B cell (primary cell): ENCODE measurements at regions not wholly inside any gene's neighbourhood (a gene's known extent, or its start where the extent isn't known, plus 50 kb on each side); places are given as distances from the start of the nearest gene placed in this dataset.
"Not testable (repeated sequence)": the region's sequence is repeated elsewhere in the genome, so short reads cannot be mapped to it uniquely, and the experiment has no call there.

Source experiments
- ATAC-seq: fragments of 200-7000 bp; cut with Tn5 transposase; one replicate; pipeline ENCODE4 v1.10.0; 2021; ENCODE audit warnings: low read depth, mild to moderate bottlenecking, moderate number of reproducible peaks, moderate library complexity
- CTCF ChIA-PET: fragments of 350-600 bp; sonication (Branson Sonifier 250); formaldehyde crosslinking; loops from one replicate; lab custom pipeline; 2021; ENCODE audit warnings: antibody characterized with exemption, inconsistent platforms; lab: Charles Lee
- POLR2A ChIA-PET: fragments of 350-600 bp; sonication (Branson Sonifier 250); formaldehyde crosslinking; loops from one replicate; lab custom pipeline; 2021; ENCODE audit warnings: antibody characterized with exemption; lab: Charles Lee
- DNase-seq: peaks from one replicate; pipeline ENCODE4 v3.0.0; 2013
- H2AFZ ChIP-seq: 2 replicates; pipeline ENCODE4 v1.6.1; 2012; ENCODE audit warnings: mild to moderate bottlenecking, low read depth, low read length; ENCODE audit not compliant: insufficient read depth, poor library complexity, severe bottlenecking
- H3K27ac ChIP-seq, 2 donors: 1 replicate in 1 of 2; 2 replicates in 1 of 2; pipeline ENCODE4 v1.5.1; 2012 to 2013; ENCODE audit warnings: low read length in 2 of 2, mild to moderate bottlenecking in 2 of 2, moderate library complexity in 1 of 2
- H3K27me3 ChIP-seq, 4 experiments: fragments of 200-600 bp in 1 of 4; sonication (generic) in 1 of 4; replicated peaks in 1 of 4; 1 replicate in 2 of 4; 2 replicates in 2 of 4; pipeline versions ENCODE4 v1.6.1 to v1.7.0; 2013 to 2016; ENCODE audit warnings: low read length in 3 of 4, mild to moderate bottlenecking in 2 of 4, mixed read lengths in 1 of 4, moderate library complexity in 1 of 4; ENCODE audit not compliant: insufficient read depth in 4 of 4, control insufficient read depth in 3 of 4; ENCODE audit errors: control extremely low read depth in 1 of 4
- H3K36me3 ChIP-seq, 2 experiments: replicated peaks in 1 of 2; 1 replicate in 1 of 2; 2 replicates in 1 of 2; pipeline versions ENCODE4 v1.6.1 to v1.7.1; 2013; ENCODE audit warnings: low read length in 1 of 2; ENCODE audit not compliant: insufficient read depth in 2 of 2, control insufficient read depth in 1 of 2; ENCODE audit errors: control extremely low read depth in 1 of 2, extremely low read depth in 1 of 2
- H3K4me1 ChIP-seq, 2 donors: fragments of 200-600 bp in 1 of 2; sonication (generic) in 1 of 2; 1 replicate in 1 of 2; 2 replicates in 1 of 2; pipeline versions ENCODE4 v1.5.1 to v1.6.1; 2013 to 2017; ENCODE audit warnings: low read length in 2 of 2; ENCODE audit not compliant: control insufficient read depth in 2 of 2, insufficient read depth in 2 of 2
- H3K4me2 ChIP-seq: replicated peaks from 2 replicates; pipeline ENCODE3; 2012; ENCODE audit warnings: mild to moderate bottlenecking, low read depth, low read length; ENCODE audit not compliant: poor library complexity, severe bottlenecking
- H3K4me3 ChIP-seq, 5 experiments: fragments of 200-600 bp in 1 of 5; sonication (generic) in 1 of 5; 1 replicate in 3 of 5; 2 replicates in 2 of 5; pipeline versions ENCODE4 v1.5.1 to v1.7.0; 2011 to 2016; ENCODE audit warnings: low read length in 4 of 5, mild to moderate bottlenecking in 4 of 5, low read depth in 2 of 5, control low read depth in 1 of 5, moderate library complexity in 1 of 5; ENCODE audit not compliant: insufficient read depth in 1 of 5; ENCODE audit errors: control extremely low read depth in 1 of 5, extremely low read depth in 1 of 5
- H3K79me2 ChIP-seq: fragments of 200-600 bp; sonication (generic); one replicate; pipeline ENCODE4 v1.6.0; 2016; ENCODE audit warnings: low read length; ENCODE audit not compliant: control insufficient read depth, insufficient read depth
- H3K9ac ChIP-seq: fragments of 200-600 bp; sonication (generic); 2 replicates; pipeline ENCODE4 v1.6.1; 2017; ENCODE audit warnings: mild to moderate bottlenecking, low read length, moderate library complexity
- H3K9me3 ChIP-seq, 3 donors: one replicate each; pipeline versions ENCODE4 v1.6.1 to v1.7.1; 2013; ENCODE audit warnings: low read length in 2 of 3; ENCODE audit not compliant: control insufficient read depth in 2 of 3, insufficient read depth in 1 of 3; ENCODE audit errors: control extremely low read depth in 1 of 3
- H4K20me1 ChIP-seq: 2 replicates; pipeline ENCODE4 v1.6.0; 2012; ENCODE audit warnings: mild to moderate bottlenecking, low read length; ENCODE audit not compliant: insufficient read depth, control insufficient read depth, poor library complexity, severe bottlenecking
- H3K27ac Mint-ChIP-seq: one replicate; pipeline ENCODE4 v1.8.0; 2021; ENCODE audit warnings: mixed read lengths
- H3K27me3 Mint-ChIP-seq: one replicate; pipeline ENCODE4 v1.8.0; 2021; ENCODE audit warnings: mixed read lengths
- H3K4me1 Mint-ChIP-seq: one replicate; pipeline ENCODE4 v1.8.0; 2021; ENCODE audit warnings: mixed read lengths
- H3K4me3 Mint-ChIP-seq: one replicate; pipeline ENCODE4 v1.8.0; 2021; ENCODE audit warnings: mixed read lengths
- H3K9me3 Mint-ChIP-seq: one replicate; pipeline ENCODE4 v1.8.0; 2022; ENCODE audit warnings: mixed read lengths; ENCODE audit not compliant: insufficient read depth
- CTCF ChIP-seq: fragments of 200-600 bp; IDR thresholded peaks from one replicate; pipeline ENCODE4 v1.8.0; 2022; ENCODE audit warnings: antibody characterized with exemption, mild to moderate bottlenecking
- EZH2 ChIP-seq: IDR thresholded peaks from 2 replicates; pipeline ENCODE4 v1.6.1; 2012; ENCODE audit warnings: borderline replicate concordance, low read depth, mild to moderate bottlenecking, moderate library complexity, low read length; ENCODE audit not compliant: insufficient read depth, poor library complexity, severe bottlenecking
- WGBS: methylation state at CpG from one replicate; pipeline ENCODE4 v1.1.5; 2013; ENCODE audit warnings: missing lambda C conversion rate; ENCODE audit not compliant: insufficient coverage; 5-methylcytosine and 5-hydroxymethylcytosine counted together
- intact Hi-C: fragments of 100-400 bp; cut with micrococcal nuclease; formaldehyde crosslinking; loops from one replicate; pipeline ENCODE4 v1.10.0; 2022

GRCh38 chr10:6824793-6825192, 244.7 kb upstream of the PRKCQ start:
- H3K9me3 Mint-ChIP-seq, H3K79me2 ChIP-seq, H4K20me1 ChIP-seq, H3K4me3 ChIP-seq, H3K27ac Mint-ChIP-seq, H3K9me3 ChIP-seq, H3K4me2 ChIP-seq, intact Hi-C loops, ATAC-seq, POLR2A ChIA-PET, H3K27ac ChIP-seq, H3K4me1 Mint-ChIP-seq, H2AFZ ChIP-seq, CTCF ChIA-PET, H3K4me3 Mint-ChIP-seq, H3K4me1 ChIP-seq, H3K27me3 ChIP-seq, DNase-seq, H3K36me3 ChIP-seq, H3K27me3 Mint-ChIP-seq, H3K9ac ChIP-seq: not testable (repeated sequence)
- no CpG with 5 or more reads among the region's 5 CpGs for WGBS

GRCh38 chr10:6823770-6824169, 243.7 kb upstream of the PRKCQ start:
- no peak overlapping the region for H2AFZ ChIP-seq
- H3K4me2 ChIP-seq = no peak overlapping the region
- TF ChIP-seq CTCF (no peak), EZH2 (no peak)
- no peaks in the 10 kb centered on the region for H3K36me3 ChIP-seq
- ChIA-PET POLR2A (no interaction called here), CTCF (no interaction called here)
- peaks cover 0 to 2% (median 0%) of the 10 kb centered on the region in 4 experiments for H3K27me3 ChIP-seq
- WGBS = no CpG with 5 or more reads among the region's 1 CpG
- DNase-seq (no peak), ATAC-seq (no peak)
- H3K27me3 Mint-ChIP-seq = peaks cover 15% of the 10 kb centered on the region
- no peaks in the 10 kb centered on the region for H3K9me3 ChIP-seq
- H3K4me3 ChIP-seq = no peak overlapping the region
- H3K9me3 Mint-ChIP-seq = no peaks in the 10 kb centered on the region
- H3K4me1 Mint-ChIP-seq = no peaks in the 10 kb centered on the region
- no peak overlapping the region for H3K4me3 Mint-ChIP-seq
- no peaks in the 10 kb centered on the region for H3K4me1 ChIP-seq
- H3K27ac Mint-ChIP-seq = no peak overlapping the region
- no peak overlapping the region for H3K27ac ChIP-seq
- H3K79me2 ChIP-seq = no peaks in the 10 kb centered on the region
- intact Hi-C loops = no loop called here
- H3K9ac ChIP-seq = no peak overlapping the region
- no peaks in the 10 kb centered on the region for H4K20me1 ChIP-seq
